Astrocyte (in vitro differentiated cells and primary cell): ENCODE measurements at regions not wholly inside any gene's neighbourhood (a gene's known extent, or its start where the extent isn't known, plus 50 kb on each side); places are given as distances from the start of the nearest gene placed in this dataset.

Source experiments
- CTCF ChIP-seq: IDR thresholded peaks from 2 replicates; pipeline ENCODE4 v1.5.1; 2011; ENCODE audit warnings: low read depth, mild to moderate bottlenecking, inconsistent platforms, low read length, moderate library complexity; ENCODE audit not compliant: insufficient read depth
- EZH2 ChIP-seq: IDR thresholded peaks from 2 replicates; pipeline ENCODE4 v1.6.1; 2012; ENCODE audit warnings: mild to moderate bottlenecking, low read length, inconsistent platforms; ENCODE audit not compliant: insufficient read depth

GRCh38 chr17:70820276-70820675, 650.9 kb downstream of the KCNJ2 start:
- no peak for TF ChIP-seq EZH2
- TF ChIP-seq CTCF = no peak
